Activated naive CD4-positive, alpha-beta T cell treated with anti-CD3 and anti-CD28 coated beads for 36 hours (primary cell): ENCODE measurements at regions not wholly inside any gene's neighbourhood (a gene's known extent, or its start where the extent isn't known, plus 50 kb on each side); places are given as distances from the start of the nearest gene placed in this dataset.
"Not testable (repeated sequence)": the region's sequence is repeated elsewhere in the genome, so short reads cannot be mapped to it uniquely, and the experiment has no call there.

ENCODE experiments used
- CTCF ChIA-PET: fragments of 350-600 bp; sonication (Branson Sonifier 250); formaldehyde crosslinking; loops from one replicate; lab custom pipeline; 2021; ENCODE audit warnings: antibody characterized with exemption; lab: Charles Lee
- DNase-seq: peaks from one replicate; pipeline ENCODE4 v3.0.0-alpha.2; 2020
- H3K27ac Mint-ChIP-seq: one replicate; pipeline ENCODE4 v1.8.0; 2021; ENCODE audit warnings: mild to moderate bottlenecking, mixed read lengths
- H3K27me3 Mint-ChIP-seq: one replicate; pipeline ENCODE4 v1.8.0; 2021; ENCODE audit warnings: low read depth, mixed read lengths
- H3K36me3 Mint-ChIP-seq: one replicate; pipeline ENCODE4 v1.8.0; 2021; ENCODE audit warnings: low read depth, mixed read lengths
- H3K4me1 Mint-ChIP-seq: one replicate; pipeline ENCODE4 v1.8.0; 2021; ENCODE audit warnings: low read depth, mixed read lengths
- H3K4me3 Mint-ChIP-seq: one replicate; pipeline ENCODE4 v1.8.0; 2021; ENCODE audit warnings: mild to moderate bottlenecking, moderate library complexity, mixed read lengths
- H3K9me3 Mint-ChIP-seq: one replicate; pipeline ENCODE4 v1.8.0; 2021; ENCODE audit warnings: mixed read lengths
- intact Hi-C: fragments of 100-400 bp; cut with micrococcal nuclease; formaldehyde crosslinking; loops from one replicate; pipeline ENCODE4 v1.15.1; 2023

DNA sequence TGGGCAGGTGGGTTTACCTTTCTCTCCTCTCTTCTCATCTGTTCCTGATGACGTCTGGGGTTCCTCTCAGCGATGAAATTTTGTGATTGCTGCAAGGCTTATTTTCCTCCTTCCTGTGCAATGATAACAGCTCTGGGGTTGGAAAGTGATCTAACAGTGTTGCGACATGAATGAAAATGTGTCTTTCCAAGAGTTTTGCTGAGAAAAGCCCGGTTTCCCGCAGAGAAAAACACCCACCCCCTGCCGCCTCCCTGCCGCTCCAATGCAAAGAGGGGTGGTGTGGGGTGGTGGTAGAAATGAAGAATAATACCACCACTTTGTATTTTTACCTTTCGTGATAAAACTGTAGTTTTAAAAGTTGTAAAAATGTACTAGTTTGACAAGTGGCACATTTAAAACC is 232.0 kb downstream of the OLFM4 start:
- Mint-ChIP-seq H3K4me1 (no peaks in the 10 kb centered on the region), H3K36me3 (no peaks in the 10 kb centered on the region), H3K27me3 (peaks cover 2% of the 10 kb centered on the region), H3K27ac (no peak overlapping the region), H3K9me3 (no peaks in the 10 kb centered on the region), H3K4me3 (no peak overlapping the region)
- DNase-seq = no peak
- intact Hi-C loops = no loop called here
- CTCF ChIA-PET = no interaction called here

DNA sequence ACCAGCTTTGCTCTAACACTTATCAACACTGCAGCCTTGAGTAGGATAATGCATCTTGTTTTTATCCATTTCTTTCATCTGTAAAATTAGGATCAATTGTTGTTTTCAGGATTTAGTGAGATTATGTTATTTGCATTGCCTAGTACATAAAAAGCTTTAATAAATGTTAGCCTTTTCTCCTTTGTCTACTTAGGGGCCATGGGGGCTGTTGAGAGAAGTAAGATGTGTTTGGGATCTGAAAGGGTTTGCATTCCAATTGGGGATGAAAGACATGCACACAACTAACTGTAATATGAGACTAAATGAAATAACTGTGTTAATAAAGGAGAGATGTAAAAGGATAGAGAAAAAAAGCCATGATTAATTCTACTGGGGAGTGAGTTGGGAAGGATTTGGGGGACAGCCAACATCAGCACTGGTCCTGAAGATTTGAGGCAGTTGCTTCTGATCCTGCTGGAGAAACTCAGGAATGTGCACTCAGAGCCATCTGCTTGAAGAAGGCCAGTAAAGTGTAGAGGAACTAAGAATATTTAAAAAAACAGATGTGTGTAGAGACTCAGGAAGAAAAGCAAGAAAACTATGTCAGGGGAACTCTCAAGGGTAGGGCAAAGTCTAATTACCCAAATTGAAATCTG is 236.3 kb downstream of the OLFM4 start:
- CTCF ChIA-PET = no interaction called here
- peaks cover 2% of the 10 kb centered on the region for H3K9me3 Mint-ChIP-seq
- H3K36me3 Mint-ChIP-seq = no peaks in the 10 kb centered on the region
- no peak for DNase-seq
- no peaks in the 10 kb centered on the region for H3K27me3 Mint-ChIP-seq
- no peaks in the 10 kb centered on the region for H3K4me1 Mint-ChIP-seq
- H3K27ac Mint-ChIP-seq = no peak overlapping the region
- intact Hi-C loops = no loop called here
- H3K4me3 Mint-ChIP-seq = no peak overlapping the region

DNA sequence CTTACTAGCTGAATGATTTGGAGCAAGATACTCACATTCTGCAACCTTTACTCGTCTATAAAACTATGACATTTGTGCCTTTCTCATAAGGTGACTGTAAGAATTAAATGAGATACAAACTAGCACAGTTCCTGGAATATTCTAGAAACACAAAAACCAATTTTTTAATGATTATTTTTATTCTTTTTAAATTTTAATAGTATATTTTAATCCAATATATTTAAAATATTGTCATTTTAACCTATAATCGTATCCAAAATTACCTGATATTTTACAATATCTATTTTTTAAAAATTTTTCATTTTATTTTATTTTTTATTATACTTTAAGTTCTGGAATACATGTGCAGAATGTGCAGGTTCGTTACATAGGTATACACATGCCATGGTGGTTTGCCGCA is 238.1 kb downstream of the OLFM4 start:
- H3K9me3 Mint-ChIP-seq = peaks cover 2% of the 10 kb centered on the region
- no peak overlapping the region for H3K4me3 Mint-ChIP-seq
- H3K36me3 Mint-ChIP-seq = no peaks in the 10 kb centered on the region
- intact Hi-C loops = no loop called here
- no peaks in the 10 kb centered on the region for H3K4me1 Mint-ChIP-seq
- H3K27me3 Mint-ChIP-seq = no peaks in the 10 kb centered on the region
- no peak for DNase-seq
- H3K27ac Mint-ChIP-seq = no peak overlapping the region
- CTCF ChIA-PET = no interaction called here

DNA sequence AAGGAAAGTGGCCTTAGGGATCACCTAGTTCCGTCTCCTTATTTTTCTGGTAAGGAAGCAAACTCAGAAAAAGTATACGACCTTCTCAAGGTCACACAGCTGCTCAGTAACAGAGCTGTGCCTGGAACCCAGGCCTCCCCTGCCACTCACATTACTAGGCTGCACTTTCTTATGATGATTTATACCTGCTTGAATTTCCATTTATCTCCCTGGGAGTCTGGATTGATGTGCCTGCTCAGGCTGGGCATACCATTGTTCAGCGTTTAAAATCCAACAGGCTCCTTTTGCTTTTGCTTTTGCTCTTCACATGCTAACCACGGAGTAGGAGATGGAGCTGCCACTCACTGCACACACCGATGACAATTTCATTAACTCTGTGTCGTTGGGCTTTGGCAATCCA is 241.0 kb downstream of the OLFM4 start:
- Mint-ChIP-seq H3K27ac (no peak overlapping the region), H3K9me3 (peaks cover 2% of the 10 kb centered on the region), H3K27me3 (peaks cover 5% of the 10 kb centered on the region), H3K36me3 (no peaks in the 10 kb centered on the region), H3K4me1 (no peaks in the 10 kb centered on the region), H3K4me3 (no peak overlapping the region)
- CTCF ChIA-PET = no interaction called here
- intact Hi-C loops = no loop called here
- DNase-seq = no peak

DNA sequence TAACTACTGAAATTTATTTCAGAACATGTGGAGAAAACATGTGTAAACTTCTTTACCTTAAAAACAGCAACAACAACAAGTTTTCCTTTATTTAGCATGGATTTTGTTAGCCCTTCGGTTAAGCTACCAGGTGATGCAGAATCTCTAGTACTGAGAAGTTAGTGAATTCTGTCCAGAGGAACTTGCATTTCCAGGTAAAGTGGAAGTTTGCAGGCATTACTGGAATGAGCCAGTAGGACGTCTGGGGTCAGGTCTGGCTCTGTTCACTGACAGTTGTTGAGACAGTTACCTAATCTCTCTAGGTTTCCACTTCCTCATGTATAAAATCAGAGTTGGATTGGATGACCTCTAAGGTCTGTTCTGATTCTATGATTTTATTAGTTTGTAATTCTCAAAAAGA is 244.3 kb downstream of the OLFM4 start:
- Mint-ChIP-seq H3K27ac (no peak overlapping the region), H3K4me3 (no peak overlapping the region), H3K9me3 (no peaks in the 10 kb centered on the region), H3K36me3 (no peaks in the 10 kb centered on the region), H3K4me1 (no peaks in the 10 kb centered on the region), H3K27me3 (peaks cover 6% of the 10 kb centered on the region)
- intact Hi-C loops = no loop called here
- DNase-seq = no peak
- CTCF ChIA-PET = no interaction called here

DNA sequence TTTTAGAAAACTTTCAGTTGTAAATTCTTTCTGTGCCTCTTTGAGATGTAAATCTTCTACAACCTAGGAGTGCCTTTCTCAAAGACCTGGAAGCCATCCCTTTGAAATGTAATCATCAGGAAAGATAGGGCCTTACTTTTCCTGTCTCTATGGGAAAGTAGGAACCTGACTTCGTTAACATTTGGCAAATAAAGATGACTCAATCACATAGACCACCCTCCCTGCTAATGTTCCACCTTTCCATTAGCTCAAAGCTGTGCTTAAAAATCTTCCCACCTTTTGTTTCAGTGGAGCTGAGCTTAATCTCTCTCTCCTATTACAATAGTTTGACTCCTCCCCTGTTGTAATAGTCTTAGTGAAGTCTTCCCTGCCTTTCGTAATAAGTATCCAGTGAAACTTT is 247.7 kb downstream of the OLFM4 start:
- intact Hi-C loops = no loop called here
- H3K27me3 Mint-ChIP-seq = peaks cover 12% of the 10 kb centered on the region
- CTCF ChIA-PET = no interaction called here
- no peak for DNase-seq
- no peaks in the 10 kb centered on the region for H3K4me1 Mint-ChIP-seq
- H3K9me3 Mint-ChIP-seq = peaks cover 1% of the 10 kb centered on the region
- no peak overlapping the region for H3K4me3 Mint-ChIP-seq
- no peaks in the 10 kb centered on the region for H3K36me3 Mint-ChIP-seq
- H3K27ac Mint-ChIP-seq = no peak overlapping the region

DNA sequence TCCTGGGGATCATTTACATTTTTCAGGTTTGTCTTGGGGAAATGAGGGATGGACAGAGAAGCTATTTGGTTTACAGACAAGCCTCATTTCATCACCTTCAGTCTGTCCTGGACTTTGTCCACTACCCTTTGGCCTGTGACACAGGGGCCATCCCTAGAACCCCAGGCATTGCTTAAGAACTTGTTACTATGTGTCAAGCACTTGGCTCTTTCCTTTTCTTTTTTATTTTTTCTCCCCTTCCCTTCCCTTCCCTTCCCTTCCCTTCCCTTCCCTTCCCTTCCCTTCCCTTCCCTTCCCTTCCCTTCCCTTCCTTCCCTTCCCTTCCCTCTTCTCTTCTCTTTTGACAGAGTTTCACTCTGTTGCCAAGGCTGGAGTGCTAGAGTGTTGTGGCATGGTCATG is 253.1 kb downstream of the OLFM4 start:
- DNase-seq = no peak
- no peak overlapping the region for H3K27ac Mint-ChIP-seq
- H3K9me3 Mint-ChIP-seq = peaks cover 1% of the 10 kb centered on the region
- H3K27me3 Mint-ChIP-seq = peaks cover 7% of the 10 kb centered on the region
- H3K4me1 Mint-ChIP-seq = no peaks in the 10 kb centered on the region
- H3K36me3 Mint-ChIP-seq = no peaks in the 10 kb centered on the region
- no peak overlapping the region for H3K4me3 Mint-ChIP-seq
- CTCF ChIA-PET = no interaction called here
- intact Hi-C loops = no loop called here

DNA sequence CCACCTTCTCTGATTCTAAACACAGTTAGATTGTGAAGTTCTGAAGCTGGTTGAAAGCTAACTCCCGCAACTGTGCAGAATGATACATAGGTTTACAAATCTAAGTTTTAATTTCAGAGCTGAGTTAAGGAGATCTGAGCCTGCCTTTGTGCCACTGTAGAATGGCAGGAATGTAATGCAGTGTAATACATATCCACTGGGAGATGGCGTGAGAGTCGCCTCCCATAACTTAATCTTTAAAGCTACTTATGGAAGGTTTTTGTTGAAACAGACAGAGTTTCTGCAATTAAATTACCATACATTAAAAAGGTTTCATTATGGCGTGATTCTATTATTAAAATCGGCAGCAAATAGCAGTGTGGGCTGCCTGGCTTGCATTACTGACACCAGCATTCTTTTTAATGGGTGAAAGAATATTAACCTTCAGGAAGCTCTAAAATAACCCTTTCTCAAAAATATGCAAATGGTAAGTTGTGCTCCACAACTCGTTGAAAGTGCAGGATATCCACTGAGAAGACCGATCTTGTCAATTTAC is 257.4 kb downstream of the OLFM4 start:
- Mint-ChIP-seq H3K9me3 (no peaks in the 10 kb centered on the region), H3K27me3 (peaks cover 1% of the 10 kb centered on the region), H3K27ac (no peak overlapping the region), H3K4me1 (no peaks in the 10 kb centered on the region), H3K4me3 (no peak overlapping the region), H3K36me3 (no peaks in the 10 kb centered on the region)
- DNase-seq = no peak
- intact Hi-C loops = no loop called here
- CTCF ChIA-PET = no interaction called here

DNA sequence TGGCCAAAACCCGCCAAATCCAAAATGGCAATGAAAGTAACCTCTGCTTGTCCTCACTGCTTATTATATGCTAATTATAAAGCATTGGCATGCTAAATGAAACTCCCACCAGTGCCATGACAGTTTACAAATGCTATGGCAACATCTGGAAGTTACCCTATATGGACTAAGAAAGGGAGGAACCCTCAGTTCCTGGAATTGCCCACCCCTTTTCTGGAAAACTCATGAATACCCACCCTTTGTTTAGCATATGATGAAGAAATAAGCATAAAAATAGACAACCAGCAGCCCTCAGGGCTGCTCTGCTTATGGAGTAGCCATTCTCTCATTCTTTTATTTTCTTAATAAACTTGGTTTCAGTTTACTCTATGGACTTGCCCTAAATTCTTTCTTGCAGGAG is 269.8 kb downstream of the OLFM4 start:
- Mint-ChIP-seq H3K36me3 (no peaks in the 10 kb centered on the region), H3K9me3 (no peaks in the 10 kb centered on the region), H3K4me1 (no peaks in the 10 kb centered on the region), H3K27me3 (no peaks in the 10 kb centered on the region), H3K27ac (no peak overlapping the region), H3K4me3 (no peak overlapping the region)
- intact Hi-C loops = no loop called here
- no peak for DNase-seq
- CTCF ChIA-PET = no interaction called here

DNA sequence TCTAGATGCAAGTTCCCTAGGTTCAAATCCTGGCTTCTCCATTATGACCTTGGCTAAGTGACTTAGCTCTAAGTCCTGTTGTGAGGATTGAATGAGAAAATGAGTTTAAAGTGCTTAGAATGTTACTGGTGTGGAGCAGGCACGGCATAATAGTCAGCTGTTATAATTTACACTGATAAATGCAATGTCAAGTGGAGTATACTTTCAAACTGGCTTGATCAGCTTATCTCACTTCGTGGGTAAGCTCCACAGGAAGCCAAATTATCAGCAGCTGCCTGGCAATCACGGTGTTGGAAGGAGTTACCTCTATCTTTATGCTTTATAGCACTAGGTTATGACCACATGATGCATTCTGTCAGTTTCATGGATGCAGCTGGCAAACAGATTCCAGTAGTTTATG is 272.8 kb downstream of the OLFM4 start:
- no peaks in the 10 kb centered on the region for H3K9me3 Mint-ChIP-seq
- H3K36me3 Mint-ChIP-seq = no peaks in the 10 kb centered on the region
- H3K4me3 Mint-ChIP-seq = no peak overlapping the region
- no peaks in the 10 kb centered on the region for H3K27me3 Mint-ChIP-seq
- H3K27ac Mint-ChIP-seq = no peak overlapping the region
- CTCF ChIA-PET = no interaction called here
- no peaks in the 10 kb centered on the region for H3K4me1 Mint-ChIP-seq
- DNase-seq = no peak
- intact Hi-C loops = no loop called here

DNA sequence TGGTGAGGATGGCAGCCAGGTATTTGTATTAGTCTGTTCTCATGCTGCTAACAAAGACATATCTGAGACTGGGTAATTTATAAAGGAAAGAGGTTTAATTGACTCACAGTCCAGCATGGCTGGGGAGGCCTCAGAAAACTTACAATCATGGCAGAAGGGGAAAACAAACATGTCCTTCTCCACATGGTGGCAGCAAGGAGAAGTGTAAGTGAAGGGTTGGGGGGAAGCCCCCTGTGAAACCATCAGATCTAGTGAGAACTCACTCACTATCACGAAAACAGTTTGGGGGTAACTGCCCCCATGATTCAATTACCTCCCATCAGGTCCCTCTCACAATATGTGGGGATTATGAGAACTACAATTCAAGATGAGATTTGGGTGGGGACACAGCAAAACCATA is 276.8 kb downstream of the OLFM4 start:
- H3K4me1 Mint-ChIP-seq, H3K4me3 Mint-ChIP-seq, H3K36me3 Mint-ChIP-seq, H3K27ac Mint-ChIP-seq, CTCF ChIA-PET, H3K9me3 Mint-ChIP-seq, intact Hi-C loops, H3K27me3 Mint-ChIP-seq, DNase-seq: not testable (repeated sequence)

DNA sequence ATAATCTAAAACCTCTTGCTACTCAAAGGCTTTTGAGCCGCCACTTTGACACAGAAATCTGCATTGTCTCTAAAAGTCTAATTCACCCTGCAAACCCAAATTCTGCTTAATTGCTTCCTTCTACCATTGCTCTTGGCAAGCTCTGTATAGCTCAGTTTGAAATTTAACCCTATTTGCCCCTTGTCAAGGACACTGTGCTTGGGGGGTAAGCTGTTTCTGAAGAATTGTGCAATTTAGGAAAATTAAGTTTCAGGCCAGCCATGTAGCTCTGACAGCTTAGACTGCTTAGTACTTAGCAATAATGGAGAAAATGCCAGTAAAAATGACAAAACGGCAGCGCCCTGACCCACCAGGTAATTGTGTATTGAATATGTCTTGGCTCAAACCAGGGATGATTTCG is 282.2 kb downstream of the OLFM4 start:
- Mint-ChIP-seq H3K9me3 (peaks cover 7% of the 10 kb centered on the region), H3K36me3 (no peaks in the 10 kb centered on the region), H3K27ac (no peak overlapping the region), H3K27me3 (no peaks in the 10 kb centered on the region), H3K4me1 (no peaks in the 10 kb centered on the region), H3K4me3 (no peak overlapping the region)
- intact Hi-C loops = no loop called here
- no peak for DNase-seq
- CTCF ChIA-PET = no interaction called here

DNA sequence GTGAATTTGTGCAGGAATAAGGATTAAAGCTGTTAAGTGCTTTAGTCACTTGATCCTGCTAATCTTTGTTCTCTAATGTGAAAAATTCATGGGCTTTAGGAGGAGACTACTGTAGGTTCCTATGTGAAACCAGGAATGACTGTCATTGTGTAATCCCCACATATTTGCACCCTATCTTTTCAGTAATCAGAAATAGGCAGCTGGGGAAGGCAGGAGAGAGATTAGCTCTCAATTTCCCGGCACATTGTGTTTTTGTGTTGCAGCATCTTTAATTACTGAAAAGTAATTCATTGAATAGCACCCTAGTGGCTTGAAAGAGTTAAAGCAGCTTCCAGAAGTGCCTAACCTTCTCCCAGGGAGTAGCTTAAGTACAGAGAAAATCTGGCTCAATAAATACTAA is 282.9 kb downstream of the OLFM4 start:
- CTCF ChIA-PET = no interaction called here

More for the DNA sequence above, 282.9 kb downstream of the OLFM4 start:
- Mint-ChIP-seq H3K4me3 (no peak overlapping the region), H3K36me3 (no peaks in the 10 kb centered on the region), H3K27me3 (no peaks in the 10 kb centered on the region), H3K27ac (no peak overlapping the region), H3K9me3 (peaks cover 7% of the 10 kb centered on the region), H3K4me1 (no peaks in the 10 kb centered on the region)
- intact Hi-C loops = no loop called here
- no peak for DNase-seq
